ENCODE measurements at regions not wholly inside any gene's neighbourhood (a gene's known extent, or its start where the extent isn't known, plus 50 kb on each side); places are given as distances from the start of the nearest gene placed in this dataset.

DNA sequence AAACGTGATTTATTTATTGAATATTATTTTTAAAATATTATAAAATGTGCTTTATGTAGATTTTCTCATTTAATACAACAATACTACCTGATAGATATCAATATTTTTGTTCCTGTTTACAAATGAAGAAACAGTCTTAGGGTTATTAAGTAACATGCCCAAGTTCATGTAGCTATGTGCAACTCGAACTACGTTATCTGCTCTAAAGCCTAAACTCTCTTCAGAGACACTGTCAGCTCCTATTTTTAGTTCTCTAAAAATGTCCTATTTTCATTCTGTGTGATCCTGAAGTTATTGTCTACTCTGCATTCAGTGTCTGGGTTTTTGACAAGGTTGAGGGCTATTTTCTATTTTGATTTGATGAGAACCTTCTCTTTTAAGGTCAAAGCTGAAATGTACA is 550.1 kb upstream of the B3GALT2 start:
- DNase-seq = no peak

DNA sequence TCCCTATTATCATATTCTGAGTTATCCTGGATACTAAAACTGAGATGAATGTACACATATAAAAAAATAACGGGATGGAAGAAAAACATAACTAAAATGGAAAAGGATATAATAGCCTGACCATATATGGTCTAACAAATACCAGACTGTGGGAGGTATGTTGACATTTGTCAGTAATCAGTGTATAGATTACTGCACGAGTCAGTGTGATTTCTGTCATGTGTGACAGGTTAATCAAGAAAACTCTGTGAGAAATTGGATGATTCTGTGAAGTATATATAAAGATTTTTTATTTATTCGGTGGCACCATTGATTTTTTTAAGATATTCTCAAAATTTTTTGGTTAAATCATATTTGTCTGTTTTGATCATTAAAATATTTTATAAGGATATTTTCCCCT is 547.3 kb upstream of the B3GALT2 start:
- no peak for DNase-seq

DNA sequence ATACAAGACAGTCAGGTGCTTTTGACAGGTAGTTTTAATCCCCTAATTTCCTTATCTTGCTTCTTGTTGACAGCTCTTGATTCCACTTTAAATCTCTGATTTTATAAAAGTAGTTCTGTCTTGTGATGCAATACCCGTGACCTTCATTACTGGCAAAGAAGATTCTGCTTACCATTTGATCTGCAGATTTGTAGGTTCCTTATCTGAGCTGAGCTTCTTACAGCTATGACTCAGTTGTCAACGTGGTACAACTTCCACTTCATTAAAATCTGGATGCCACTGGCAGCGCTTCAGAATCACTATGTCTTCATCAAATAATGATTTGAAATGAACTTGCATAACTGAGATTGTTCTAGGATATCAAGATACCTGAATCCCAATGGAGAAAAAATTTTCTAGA is 543.6 kb upstream of the B3GALT2 start:
- no peak for DNase-seq

DNA sequence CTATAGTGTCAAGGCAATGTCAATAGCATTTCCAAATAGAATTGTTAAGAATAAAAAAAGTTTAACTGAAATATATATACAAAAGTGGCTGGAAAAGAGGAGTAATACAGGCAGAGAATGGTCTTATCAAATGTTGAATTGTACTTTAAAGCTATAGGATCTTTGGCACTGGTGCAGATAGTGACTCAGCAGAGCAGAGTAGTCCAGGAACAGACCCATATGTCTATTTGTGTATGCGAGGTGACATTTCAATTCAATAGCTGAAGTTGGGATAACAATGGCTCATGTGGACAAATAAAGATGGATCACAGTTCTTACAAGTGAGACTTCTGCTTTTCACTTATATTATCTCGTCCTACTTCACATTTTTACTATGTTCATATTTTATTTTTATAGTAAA is 543.0 kb upstream of the B3GALT2 start:
- no peak for DNase-seq

DNA sequence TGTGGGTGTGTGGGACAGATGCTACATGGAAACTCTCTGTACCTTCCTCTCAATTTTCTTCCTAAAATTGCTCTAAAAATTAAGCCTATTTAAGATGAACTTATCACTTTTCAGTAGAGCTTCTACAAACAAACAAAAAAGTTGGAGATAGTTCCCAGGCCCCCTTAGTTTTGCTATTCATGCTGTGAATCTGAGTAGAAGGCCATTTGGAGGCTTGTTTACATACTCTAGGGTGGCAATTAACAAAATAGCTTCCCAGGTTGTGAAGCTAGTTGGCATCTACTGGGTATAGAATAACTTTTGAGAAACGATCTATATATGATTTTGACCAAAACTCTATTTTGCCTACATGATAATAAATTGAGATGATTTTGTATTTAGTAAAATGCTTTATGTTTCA is 541.4 kb upstream of the B3GALT2 start:
- DNase-seq = no peak

DNA sequence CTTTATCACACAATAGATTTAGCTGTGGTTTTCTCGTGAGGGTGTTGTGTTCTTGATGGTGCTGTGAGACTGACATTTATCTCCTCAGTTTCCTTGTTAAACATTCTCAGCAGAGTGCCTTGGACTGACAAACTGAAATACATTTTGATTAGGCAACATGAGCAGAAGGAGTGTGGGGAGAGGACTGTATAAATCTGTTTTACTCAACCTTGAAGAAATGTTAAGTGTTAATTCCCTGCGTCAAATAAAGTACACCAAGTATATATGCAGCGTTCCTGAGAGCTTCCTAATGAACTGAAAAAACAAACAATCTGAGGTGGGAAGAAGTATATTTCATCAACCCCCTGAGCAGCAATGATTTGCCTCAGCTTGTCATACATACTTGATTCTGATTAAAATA is 540.3 kb upstream of the B3GALT2 start:
- DNase-seq = no peak

DNA sequence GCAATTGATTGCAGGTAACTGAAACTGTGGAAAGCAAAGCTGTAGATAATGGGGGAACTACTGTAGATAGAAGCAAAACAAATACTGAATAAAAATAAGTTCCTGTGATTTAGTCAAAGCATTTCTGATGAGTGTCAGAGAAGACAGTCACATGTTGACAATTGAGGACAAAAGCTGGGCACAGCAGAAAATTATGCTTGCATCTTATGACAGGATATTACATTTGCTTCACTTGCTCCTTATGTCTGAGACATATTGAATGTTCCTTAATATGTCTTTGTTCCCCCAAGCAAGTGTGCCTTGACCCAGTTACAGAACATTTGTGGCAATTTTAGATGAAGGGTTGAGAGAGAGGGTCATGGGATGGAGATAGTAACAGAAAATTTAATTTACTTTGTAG is 526.0 kb upstream of the B3GALT2 start:
- DNase-seq = no peak

DNA sequence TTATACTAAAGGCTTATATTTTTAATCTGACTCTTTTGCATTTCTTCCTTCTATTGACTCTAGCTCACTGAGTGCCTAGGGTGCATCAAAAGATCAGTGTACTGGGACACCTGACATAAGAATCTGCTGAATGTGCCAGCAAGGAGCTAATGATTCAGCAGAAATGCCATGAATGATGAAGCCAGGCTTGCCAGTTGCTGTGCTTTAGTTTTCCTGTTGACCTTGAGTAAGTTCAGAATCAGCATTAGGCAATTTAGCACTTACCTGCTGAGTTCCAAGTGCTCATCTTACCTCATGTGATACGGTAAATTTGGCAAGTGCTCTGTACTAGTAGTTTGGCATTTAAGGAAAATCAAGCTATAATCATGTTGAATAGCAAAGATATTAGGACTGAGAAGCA is 523.2 kb upstream of the B3GALT2 start:
- DNase-seq = no peak

DNA sequence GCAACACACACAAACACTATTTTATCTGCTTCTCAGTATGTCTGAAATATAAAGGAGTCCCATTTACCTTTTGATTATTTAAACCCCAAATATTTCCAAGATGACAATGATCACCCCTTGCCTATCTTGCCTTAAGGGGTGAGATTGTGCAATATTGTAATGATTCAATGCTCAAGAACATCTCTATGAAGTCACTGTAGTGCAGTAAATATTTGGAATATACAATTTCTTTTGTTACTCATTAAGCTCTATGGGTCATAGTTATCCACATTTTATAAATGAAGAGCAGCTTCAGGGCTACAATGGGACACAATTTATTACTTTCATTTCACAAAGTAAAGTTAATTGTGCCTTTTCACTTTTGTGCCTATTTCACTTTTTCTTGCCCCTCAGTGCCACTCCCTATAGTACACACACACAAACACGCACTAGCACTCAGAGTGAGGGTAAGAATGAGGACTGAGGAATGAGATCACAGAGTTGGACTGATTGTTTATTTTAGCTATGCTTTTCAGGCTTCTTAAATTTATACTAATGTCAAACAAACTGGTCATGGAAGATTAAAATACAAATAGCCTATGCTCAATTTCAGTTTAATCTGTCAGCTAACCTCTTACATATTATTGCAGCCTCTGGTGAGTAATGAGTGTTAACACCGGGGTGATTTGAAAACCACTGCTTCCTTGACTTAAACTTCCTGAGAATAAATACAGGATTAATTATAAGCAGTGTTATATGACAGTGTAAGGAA is 521.0 kb upstream of the B3GALT2 start:
- no peak for DNase-seq

DNA sequence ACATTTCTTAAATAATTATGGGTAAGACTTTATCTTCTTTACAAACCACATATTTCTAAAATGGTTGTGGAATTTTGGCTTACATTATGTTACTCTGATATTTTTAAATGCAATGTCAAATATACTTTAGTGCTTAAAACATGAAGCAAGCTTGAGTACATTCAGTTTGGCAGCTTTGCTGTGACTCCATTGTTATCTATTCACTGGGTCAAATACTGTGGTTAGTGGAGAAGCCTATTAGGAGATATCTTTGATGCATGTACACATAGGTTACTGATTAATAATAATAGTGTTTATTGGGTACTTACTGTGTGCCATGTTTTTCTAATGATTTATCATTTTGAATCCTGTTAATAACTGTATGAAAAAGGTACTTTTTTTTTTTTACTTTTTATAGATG is 520.4 kb upstream of the B3GALT2 start:
- DNase-seq = no peak

DNA sequence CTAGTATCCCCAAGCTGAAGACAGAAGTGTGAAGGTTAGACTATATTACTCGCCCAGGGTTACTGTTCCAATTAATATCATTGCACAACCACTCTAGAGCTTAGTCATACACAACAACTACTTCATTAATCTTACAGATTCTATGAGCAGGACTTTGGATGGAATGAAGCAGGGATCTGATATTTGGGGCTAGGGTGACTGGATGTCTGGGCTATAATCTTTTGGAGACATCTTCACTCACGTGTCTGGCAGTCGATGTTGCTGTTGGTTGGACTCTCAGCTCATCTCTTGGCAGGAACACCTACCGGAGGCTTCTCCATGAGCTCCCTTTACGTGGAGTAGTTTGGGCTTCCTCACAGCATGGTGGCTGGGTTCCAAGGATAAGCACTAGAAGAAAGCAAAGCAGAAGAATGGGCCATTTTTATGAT is 519.2 kb upstream of the B3GALT2 start:
- DNase-seq = no peak

DNA sequence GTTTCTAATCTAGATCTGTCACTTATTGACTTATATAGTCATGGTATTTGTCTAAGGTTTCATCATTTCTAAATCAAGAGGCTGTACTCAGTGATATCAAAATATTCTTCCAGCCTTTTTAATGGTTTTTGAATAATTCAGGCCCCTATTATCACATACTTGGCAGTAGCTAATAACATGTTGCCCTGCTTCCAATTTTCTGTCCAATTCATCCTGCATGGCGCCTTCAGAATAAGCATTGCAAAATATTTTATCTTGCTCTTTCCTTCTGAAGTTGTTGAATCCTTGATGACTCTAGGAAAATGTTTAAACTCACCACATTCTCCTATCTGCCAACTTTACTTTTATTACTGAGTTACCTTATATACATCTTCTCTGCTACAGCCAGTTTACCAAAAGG is 517.2 kb upstream of the B3GALT2 start:
- no peak for DNase-seq

DNA sequence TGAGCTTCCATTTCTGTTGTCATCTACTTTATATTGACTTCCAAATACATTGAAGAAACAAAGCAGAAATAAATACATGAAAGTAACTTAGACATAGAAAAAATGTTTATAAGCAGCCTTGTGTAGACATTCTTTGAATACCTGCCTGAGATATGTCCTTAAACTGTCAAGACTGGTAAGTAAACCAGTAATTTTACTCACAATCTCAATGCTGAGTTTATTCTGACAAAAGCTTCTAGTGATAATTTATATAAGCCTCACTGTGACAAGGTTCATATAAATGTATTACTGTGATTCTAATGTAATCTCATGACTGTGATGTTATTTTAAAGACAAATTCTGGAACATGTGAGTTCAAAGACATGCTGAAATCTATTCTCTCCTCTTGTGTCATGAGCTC is 516.7 kb upstream of the B3GALT2 start:
- DNase-seq = no peak

DNA sequence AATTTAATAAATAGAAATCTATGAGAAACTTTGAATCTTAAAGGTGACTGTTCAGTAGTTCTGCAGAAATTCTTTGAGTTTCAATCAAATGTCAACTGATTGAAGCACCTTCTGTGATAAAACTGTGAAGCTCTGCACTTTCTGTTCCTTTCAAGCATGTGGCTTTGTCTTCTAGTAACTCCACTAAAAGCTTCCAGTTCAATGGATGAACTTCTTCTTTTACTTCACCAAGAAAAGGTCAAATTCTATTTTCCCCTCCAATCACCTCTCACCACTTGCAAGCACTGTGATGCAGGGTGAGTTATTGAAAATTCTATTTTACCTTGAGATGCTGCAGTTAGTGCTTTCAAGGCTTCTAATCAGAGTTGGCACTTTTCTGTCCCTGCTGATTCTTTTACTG is 515.3 kb upstream of the B3GALT2 start:
- DNase-seq = no peak

DNA sequence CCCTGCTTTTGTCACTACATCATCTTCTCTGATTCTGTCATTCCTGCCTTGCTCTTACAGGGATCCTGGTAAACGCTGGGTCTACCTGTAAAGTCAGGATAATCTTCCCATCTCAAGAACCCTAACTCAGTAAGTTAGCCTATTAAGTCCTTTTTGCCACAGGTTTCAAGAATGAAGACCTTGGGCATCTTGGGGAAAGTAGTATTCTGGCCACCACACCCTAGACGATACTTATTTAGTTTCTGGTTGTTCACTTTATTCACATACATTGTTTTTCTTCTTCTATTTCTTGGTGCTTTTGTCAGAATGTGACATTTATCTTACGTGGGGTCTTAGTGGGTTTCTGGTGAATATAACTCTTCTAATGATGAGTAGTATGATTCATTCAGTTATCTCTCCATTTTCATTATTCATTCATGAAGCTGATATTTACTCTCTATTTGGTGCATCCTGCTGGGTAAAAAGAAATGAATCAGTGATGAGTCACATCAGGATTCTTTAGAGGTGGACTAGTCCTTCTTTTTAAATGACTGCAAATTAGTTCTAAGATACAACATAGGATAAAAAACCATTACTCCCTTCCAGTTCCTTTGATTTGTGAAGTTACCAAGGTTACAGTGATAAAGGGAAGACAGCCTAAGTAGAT is 514.4 kb upstream of the B3GALT2 start:
- DNase-seq = no peak

DNA sequence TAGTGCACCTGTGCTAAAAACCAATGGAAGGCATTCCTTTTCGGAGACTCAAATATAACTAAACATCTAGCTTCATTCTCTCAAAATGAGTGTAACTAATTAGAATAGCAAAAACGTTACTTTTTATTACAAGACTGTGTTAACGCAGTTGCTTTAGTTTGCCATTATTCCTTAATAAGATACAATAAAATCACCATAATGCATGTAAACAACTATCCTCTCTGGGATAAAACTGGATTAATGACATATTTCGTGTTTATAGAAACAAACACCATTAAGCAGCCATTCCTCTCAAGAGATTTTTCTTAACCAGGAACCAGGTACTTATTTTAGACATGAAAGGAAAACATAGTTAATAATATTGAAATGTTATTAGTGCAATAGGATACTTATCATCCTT is 512.8 kb upstream of the B3GALT2 start:
- no peak for DNase-seq

DNA sequence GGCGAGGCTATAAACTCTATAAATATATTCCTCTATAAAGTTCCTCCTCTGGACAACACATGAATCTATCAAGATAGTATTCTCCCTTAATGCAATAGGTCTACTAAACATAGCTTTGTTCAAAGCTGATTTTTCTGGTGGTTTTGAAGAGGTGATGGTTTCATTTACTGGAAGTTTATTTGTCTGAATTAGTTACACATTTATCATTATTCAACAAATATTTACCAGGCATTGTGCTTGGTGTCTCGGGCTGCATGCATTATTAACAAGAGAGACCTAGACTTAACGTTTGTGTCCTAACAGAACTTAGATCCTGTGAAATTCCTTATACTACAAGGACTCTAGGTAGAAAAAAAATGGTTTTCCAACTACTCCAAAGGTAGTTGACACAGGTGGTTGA is 511.4 kb upstream of the B3GALT2 start:
- DNase-seq = no peak

DNA sequence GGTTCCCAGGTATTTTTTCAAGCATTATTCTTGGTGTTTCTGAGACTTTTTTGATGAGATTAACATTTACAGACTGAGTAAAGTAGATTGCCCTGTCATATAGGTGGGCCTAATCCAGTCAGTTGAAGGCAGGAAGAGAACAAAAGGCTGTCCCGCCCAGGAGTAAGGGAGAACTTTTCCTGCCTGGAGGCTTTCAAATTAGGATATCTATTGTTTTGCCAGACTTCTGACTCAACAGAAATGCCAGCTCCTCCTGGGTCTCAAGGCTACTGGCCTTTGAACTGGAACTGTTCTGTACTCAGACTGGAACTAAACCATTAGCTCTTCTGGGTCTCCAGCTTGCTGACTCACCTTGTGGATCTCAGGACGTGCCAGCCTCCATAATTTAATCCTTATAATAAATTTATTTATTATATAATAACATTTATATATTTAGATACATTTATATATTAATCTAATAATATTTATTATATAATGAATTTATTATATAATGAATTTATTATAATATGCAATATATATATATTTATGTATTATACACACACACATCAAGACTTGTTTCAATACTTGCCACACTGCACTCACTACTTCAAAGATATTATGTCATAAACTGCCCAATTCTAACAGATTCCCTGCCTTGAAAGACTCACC is 510.8 kb upstream of the B3GALT2 start:
- DNase-seq = no peak

DNA sequence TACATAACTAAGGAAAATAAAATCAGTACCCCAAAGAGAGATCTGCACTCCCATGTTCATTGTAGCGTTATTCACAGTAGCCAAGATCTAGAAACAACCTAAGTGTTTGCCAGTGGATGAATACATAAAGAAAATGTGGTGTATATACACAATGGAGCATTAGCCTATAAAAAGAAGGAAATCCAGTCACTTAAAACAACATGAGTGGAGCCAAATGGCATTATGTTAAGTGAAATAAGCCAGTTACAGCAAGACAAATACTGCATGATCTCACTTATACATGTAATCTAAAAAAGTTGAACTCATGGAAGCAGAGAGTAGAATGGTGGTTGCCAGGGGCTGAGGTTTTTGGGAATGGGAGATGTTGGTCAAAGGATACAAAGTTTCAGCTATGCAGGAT is 508.3 kb upstream of the B3GALT2 start:
- DNase-seq = no peak

DNA sequence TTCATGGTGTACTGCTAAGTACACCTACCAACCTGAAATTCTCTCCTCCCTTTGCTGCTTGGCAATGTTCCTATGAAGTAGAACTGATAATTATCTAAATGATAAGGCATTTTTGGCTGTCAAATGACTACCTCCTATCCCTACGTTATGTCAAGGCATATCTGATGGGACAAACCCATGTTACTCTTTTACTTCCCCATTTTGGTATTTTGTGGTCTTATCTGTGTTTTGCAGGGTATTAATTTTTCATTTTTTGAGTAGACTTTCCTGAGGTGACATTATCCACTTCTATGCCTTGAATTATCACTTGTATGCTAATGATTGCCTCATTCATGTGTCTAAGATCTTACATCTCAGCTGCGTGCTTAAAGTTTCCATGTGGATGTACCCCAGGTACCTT is 499.6 kb upstream of the B3GALT2 start:
- no peak for DNase-seq

DNA sequence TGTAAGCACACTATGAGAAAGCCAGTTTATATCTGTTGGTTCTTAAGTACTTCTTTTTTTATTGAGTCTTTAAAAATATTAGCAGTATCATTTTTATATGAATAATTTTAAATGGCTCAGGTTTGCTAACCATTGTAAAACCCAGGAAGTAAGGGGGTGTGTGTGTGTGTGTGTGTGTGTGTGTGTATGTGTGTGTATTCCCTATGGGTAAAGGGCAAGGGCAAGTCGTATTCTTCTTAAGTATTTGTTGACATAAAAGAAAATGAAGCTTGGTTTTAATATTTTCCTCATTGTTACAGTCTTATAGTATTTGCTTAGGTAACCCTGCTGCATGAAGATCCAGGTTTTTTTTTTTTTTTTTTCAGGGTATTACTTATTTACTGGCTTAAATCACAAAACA is 495.0 kb upstream of the B3GALT2 start:
- no peak for DNase-seq

DNA sequence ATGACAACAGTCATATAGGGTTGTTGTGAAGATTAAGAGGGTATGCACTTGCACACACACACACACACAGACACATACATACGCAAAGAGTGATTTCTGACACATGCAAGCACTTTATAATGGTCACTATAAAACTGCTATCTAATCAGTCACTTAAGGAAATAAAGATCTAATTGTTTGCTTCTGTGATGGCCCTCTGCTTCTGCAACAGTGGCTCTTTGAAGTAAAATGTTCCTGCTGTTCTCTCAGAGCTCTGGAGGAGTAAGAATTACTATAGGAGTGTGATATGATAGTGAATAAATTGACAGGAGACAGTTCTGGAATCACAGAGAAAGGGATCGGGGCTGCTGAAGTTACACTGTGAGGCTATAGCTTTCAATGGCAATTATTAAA is 494.5 kb upstream of the B3GALT2 start:
- no peak for DNase-seq

DNA sequence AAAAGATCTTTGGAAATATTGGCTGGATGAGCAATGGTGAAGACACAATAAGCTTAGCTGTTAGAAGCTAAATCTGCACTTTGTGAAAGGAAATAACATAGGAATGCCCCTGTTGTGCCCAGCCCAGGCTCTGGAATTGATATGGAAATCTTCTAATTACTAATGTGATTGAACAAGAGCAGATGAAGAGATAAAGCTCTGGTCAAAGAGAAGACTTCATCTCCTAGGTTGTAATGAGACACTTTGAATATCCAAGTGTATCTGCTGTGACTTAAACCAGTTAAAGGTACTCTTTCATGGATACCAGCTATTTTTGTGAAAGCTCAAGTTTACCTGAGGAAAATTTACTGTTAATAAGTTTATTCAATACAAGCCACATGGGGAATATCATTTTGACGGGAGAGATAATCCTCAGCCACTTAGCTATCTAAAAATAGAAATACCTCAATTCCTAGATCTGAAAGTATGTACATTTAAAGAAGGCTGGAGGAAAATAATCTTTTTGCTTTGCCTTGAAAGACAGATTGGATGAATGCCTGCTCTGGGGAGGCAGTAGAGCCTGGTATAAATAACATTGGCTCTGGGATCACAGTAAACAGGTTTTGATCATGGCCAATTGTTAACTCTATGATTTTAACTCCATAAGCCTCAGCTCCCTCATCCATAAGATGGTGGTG is 494.0 kb upstream of the B3GALT2 start:
- no peak for DNase-seq

DNA sequence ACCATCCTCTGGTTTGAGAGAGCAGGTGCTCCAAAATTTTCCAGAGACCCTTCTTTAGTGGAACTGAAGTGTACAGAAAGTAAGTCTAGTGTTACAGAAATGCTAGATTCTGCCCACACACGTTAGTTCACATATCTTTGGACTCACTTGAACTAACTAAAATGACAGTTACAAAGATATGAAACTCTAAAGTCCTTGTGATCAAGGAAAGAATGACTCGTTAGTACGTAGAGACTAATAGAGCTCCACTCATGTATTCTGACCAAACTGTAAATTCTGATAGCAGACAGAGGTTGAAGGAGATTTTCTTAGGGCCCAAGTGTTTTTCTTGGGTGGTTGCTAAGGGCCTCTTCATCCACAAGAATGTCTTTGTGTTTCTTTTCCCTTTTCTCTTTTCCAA is 491.5 kb upstream of the B3GALT2 start:
- DNase-seq = no peak
